ENCODE measurements at regions not wholly inside any gene's neighbourhood (a gene's known extent, or its start where the extent isn't known, plus 50 kb on each side); places are given as distances from the start of the nearest gene placed in this dataset.

- no peak for DNase-seq
Observed at GRCh38 chr9:20041697-20042081, 252.9 kb upstream of the SLC24A2 start.

- no peak for DNase-seq
Observed at GRCh38 chr9:20040991-20041696, 252.3 kb upstream of the SLC24A2 start.

- no peak for DNase-seq
Observed at GRCh38 chr9:20037699-20038098, 248.9 kb upstream of the SLC24A2 start.

GRCh38 chr9:20033511-20033910 lies 244.7 kb upstream of the SLC24A2 start:
- DNase-seq: no peak

- DNase-seq: no peak
Observed at GRCh38 chr9:20032413-20033006, 243.7 kb upstream of the SLC24A2 start.

GRCh38 chr9:20031836-20032235 lies 243.0 kb upstream of the SLC24A2 start:
- no peak for DNase-seq

GRCh38 chr9:20030671-20031070 lies 241.8 kb upstream of the SLC24A2 start:
- DNase-seq: peak in 1 of 2 donors; percentile 5

GRCh38 chr9:20030221-20030620 lies 241.4 kb upstream of the SLC24A2 start:
- DNase-seq: no peak

- no peak for DNase-seq
Observed at GRCh38 chr9:20028849-20029231, 240.0 kb upstream of the SLC24A2 start.

- DNase-seq: no peak
Observed at GRCh38 chr9:20028192-20028848, 239.5 kb upstream of the SLC24A2 start.

GRCh38 chr9:20023961-20024571 lies 235.2 kb upstream of the SLC24A2 start:
- no peak for DNase-seq

GRCh38 chr9:20023210-20023905 lies 234.5 kb upstream of the SLC24A2 start:
- DNase-seq: no peak

GRCh38 chr9:20022410-20022809 lies 233.6 kb upstream of the SLC24A2 start:
- no peak for DNase-seq

GRCh38 chr9:20016611-20017010 lies 227.8 kb upstream of the SLC24A2 start:
- DNase-seq: no peak

GRCh38 chr9:20015427-20015931 lies 226.6 kb upstream of the SLC24A2 start:
- no peak for DNase-seq

GRCh38 chr9:20014168-20014567 lies 225.3 kb upstream of the SLC24A2 start:
- DNase-seq: no peak

- no peak for DNase-seq
Observed at GRCh38 chr9:20012232-20012631, 223.4 kb upstream of the SLC24A2 start.

GRCh38 chr9:20009606-20010005 lies 220.8 kb upstream of the SLC24A2 start:
- no peak for DNase-seq

GRCh38 chr9:20002011-20002410 lies 213.2 kb upstream of the SLC24A2 start:
- no peak for DNase-seq

GRCh38 chr9:20001058-20001457 lies 212.2 kb upstream of the SLC24A2 start:
- DNase-seq: no peak

GRCh38 chr9:19999491-20000057 lies 210.7 kb upstream of the SLC24A2 start:
- no peak for DNase-seq

GRCh38 chr9:19998823-19999455 lies 210.1 kb upstream of the SLC24A2 start:
- DNase-seq: no peak
